Right lobe of liver (tissue), 6 donors: ENCODE measurements at regions not wholly inside any gene's neighbourhood (a gene's known extent, or its start where the extent isn't known, plus 50 kb on each side); places are given as distances from the start of the nearest gene placed in this dataset.

Experiments used
- ATAC-seq, 4 donors: fragments of 200-7000 bp; cut with Tn5 transposase; one replicate each; pipeline ENCODE4 v1.9.1; 2020; ENCODE audit warnings: mild to moderate bottlenecking in 4 of 4, moderate library complexity in 4 of 4
- DNase-seq, 3 donors: peaks; one replicate each; pipeline ENCODE4 v3.0.0-alpha.2; 2020
- H3K27ac ChIP-seq, 3 donors: fragments of 200-600 bp; one replicate each; pipeline ENCODE4 v1.8.0; 2022
- H3K27me3 ChIP-seq, 2 donors: fragments of 200-600 bp; one replicate each; pipeline ENCODE4 v1.8.0; 2022
- H3K36me3 ChIP-seq, 4 donors: fragments of 200-600 bp; sonication (generic) in 1 of 4; one replicate each; pipeline versions ENCODE4 v1.5.1 to v1.8.0; 2017 to 2022; ENCODE audit warnings: control low read depth in 1 of 4
- H3K4me1 ChIP-seq, 4 donors: fragments of 200-600 bp; sonication (generic) in 1 of 4; one replicate each; pipeline versions ENCODE4 v1.5.1 to v1.8.0; 2017 to 2022; ENCODE audit warnings: control low read depth in 1 of 4
- H3K4me3 ChIP-seq, 3 donors: fragments of 200-600 bp; one replicate each; pipeline ENCODE4 v1.8.0; 2022
- H3K9me3 ChIP-seq, 4 donors: fragments of 200-600 bp; sonication (generic) in 1 of 4; one replicate each; pipeline versions ENCODE4 v1.5.1 to v1.8.0; 2017 to 2022; ENCODE audit warnings: control low read depth in 1 of 4
- POLR2A ChIP-seq: fragments of 450-650 bp; IDR thresholded peaks from one replicate; pipeline ENCODE4 v1.6.1; 2017; ENCODE audit warnings: antibody characterized with exemption, mild to moderate bottlenecking
- WGBS: methylation state at CpG from one replicate; pipeline ENCODE4 v1.1.6; 2018; ENCODE audit warnings: low coverage, low lambda C conversion rate; ENCODE audit not compliant: insufficient coverage; ENCODE audit errors: missing lambda C conversion rate; 5-methylcytosine and 5-hydroxymethylcytosine counted together
- intact Hi-C, 2 donors: fragments of 100-400 bp; cut with DNase I; formaldehyde crosslinking; loops; one replicate each; pipeline versions ENCODE4 v1.11.2 to v1.14.1; 2022
- TF ChIP-seq, protein P1 (sequence below), 4 donors: fragments of 200-600 bp in 3 of 4; fragments of 450-650 bp in 1 of 4; IDR thresholded peaks; one replicate each; pipeline versions ENCODE4 v1.5.1 to v1.8.0; 2016 to 2022; ENCODE audit warnings: antibody characterized with exemption in 4 of 4, mild to moderate bottlenecking in 2 of 4
- donor health status: DM: no; HTN: yes; CAD: no.
- donor health status: DM: no; HTN: no; CAD: no.
- donor health status: DM: no; HTN: no; CAD: no.
- donor health status: DM: no; HTN: yes; CAD: no.
- donor health status: DM: no; HTN: yes; CAD: no.

DNA sequence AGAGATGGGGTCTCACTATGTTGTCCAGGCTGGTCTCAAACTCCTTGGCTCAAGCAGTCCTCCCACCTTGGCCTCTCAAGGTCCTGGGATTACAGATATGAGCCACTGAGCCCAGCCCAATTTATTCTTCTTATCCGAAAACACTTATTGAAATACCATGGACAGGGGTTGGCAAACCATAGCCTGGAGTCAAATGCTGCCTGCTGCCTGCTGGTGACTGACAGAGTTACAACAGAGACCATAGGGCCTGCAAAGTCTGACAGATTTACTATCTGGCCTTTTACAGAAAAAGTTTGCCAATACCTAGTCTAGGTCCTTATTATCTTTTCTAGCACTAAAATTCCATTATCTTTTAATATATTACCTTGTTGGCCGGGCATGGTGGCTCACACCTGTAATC, 87.1 kb upstream of the ZNF281 start:
- no peaks in the 10 kb centered on the region for H3K9me3 ChIP-seq
- 89% methylated on average over 2 of the region's 2 CpGs for WGBS
- no peak overlapping the region for H3K27ac ChIP-seq
- ATAC-seq = no peak
- no peaks in the 10 kb centered on the region for H3K4me1 ChIP-seq
- no peaks in the 10 kb centered on the region for H3K27me3 ChIP-seq
- intact Hi-C loops = no loop called here
- no peak for DNase-seq
- H3K36me3 ChIP-seq = no peaks in the 10 kb centered on the region
- H3K4me3 ChIP-seq = no peak overlapping the region
- no peak for TF ChIP-seq POLR2A
- TF ChIP-seq, protein P1, sequence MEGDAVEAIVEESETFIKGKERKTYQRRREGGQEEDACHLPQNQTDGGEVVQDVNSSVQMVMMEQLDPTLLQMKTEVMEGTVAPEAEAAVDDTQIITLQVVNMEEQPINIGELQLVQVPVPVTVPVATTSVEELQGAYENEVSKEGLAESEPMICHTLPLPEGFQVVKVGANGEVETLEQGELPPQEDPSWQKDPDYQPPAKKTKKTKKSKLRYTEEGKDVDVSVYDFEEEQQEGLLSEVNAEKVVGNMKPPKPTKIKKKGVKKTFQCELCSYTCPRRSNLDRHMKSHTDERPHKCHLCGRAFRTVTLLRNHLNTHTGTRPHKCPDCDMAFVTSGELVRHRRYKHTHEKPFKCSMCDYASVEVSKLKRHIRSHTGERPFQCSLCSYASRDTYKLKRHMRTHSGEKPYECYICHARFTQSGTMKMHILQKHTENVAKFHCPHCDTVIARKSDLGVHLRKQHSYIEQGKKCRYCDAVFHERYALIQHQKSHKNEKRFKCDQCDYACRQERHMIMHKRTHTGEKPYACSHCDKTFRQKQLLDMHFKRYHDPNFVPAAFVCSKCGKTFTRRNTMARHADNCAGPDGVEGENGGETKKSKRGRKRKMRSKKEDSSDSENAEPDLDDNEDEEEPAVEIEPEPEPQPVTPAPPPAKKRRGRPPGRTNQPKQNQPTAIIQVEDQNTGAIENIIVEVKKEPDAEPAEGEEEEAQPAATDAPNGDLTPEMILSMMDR (IDR thresholded peaks at IDR 0.05) = no peak

DNA sequence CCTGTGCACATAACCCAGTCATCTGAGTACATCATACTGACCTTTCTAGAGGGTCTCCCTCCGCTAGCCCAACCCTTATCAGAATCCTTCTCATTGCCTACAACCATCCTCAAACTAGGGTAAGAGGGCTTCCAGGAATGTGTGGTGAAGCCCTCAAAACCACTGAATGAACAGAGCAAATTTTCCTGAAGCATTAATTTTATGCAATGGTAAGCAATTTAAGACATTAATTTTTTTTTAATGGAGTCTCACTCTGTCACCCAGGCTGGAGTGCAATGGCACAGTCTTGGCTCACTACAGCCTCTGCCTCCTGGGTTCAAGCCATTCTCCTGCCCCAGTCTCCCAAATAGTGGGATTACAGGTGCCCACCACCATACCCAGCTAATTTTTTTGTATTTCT, 86.1 kb upstream of the ZNF281 start:
- intact Hi-C loops = no loop called here
- no peaks in the 10 kb centered on the region for H3K9me3 ChIP-seq
- no peaks in the 10 kb centered on the region for H3K36me3 ChIP-seq
- TF ChIP-seq POLR2A = no peak
- TF ChIP-seq, protein P1 (IDR thresholded peaks at IDR 0.05) = no peak
- no peaks in the 10 kb centered on the region for H3K27me3 ChIP-seq
- H3K4me3 ChIP-seq = no peak overlapping the region
- no peak for DNase-seq
- H3K27ac ChIP-seq = no peak overlapping the region
- no peak for ATAC-seq
- no peaks in the 10 kb centered on the region for H3K4me1 ChIP-seq
- WGBS = 90% methylated on average over 1 of the region's 1 CpG

DNA sequence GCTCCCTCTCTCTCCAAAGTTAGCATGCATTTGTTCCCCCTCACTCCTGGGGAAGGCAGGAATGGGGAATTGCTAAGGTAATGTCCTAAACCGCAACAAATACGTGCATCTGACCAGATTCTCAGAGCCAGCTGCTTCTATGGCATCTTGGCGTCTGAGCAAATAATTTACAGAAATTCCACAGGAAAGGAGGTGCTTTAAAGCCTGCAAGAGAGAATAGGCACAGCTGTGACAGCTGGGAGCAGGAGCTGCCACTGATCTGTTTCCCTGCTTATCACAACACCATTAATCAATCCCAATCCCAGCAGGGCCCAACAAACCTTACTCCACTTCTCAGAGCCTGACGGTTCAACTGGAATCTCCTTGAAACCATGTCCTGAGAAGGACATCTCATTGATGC, 83.5 kb upstream of the ZNF281 start:
- DNase-seq (no peak), ATAC-seq (no peak)
- intact Hi-C loops = no loop called here
- Histone ChIP-seq H3K9me3 (no peaks in the 10 kb centered on the region), H3K4me1 (peaks cover 0 to 3% (median 0%) of the 10 kb centered on the region in 4 donors), H3K36me3 (no peaks in the 10 kb centered on the region), H3K27ac (no peak overlapping the region), H3K4me3 (no peak overlapping the region), H3K27me3 (no peaks in the 10 kb centered on the region)
- 81% methylated on average over 4 of the region's 4 CpGs for WGBS
- TF ChIP-seq POLR2A = no peak
- TF ChIP-seq, protein P1 (IDR thresholded peaks at IDR 0.05) = no peak

DNA sequence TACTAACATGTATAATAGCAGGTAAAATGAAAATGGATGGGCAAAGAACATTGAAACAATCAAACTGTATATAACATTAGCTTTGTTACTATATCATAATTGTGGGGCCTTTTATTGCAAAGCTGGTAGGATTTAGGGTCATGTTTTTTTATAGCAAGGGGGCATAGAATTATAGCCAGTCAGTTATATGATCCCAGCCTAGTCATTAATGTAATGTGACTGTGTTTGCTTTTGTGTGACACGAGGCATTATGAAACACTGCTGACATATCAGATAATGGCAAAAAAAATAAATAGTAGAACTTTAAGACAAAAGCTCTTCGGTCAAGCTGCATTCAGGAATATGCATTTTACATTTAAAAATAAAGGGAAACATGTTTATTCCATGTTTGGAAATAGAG, 81.3 kb upstream of the ZNF281 start:
- Histone ChIP-seq H3K36me3 (no peaks in the 10 kb centered on the region), H3K4me1 (peaks cover 0 to 6% (median 0%) of the 10 kb centered on the region in 4 donors), H3K4me3 (no peak overlapping the region), H3K27me3 (no peaks in the 10 kb centered on the region), H3K9me3 (no peaks in the 10 kb centered on the region), H3K27ac (no peak overlapping the region)
- TF ChIP-seq, protein P1 (IDR thresholded peaks at IDR 0.05) = no peak
- TF ChIP-seq POLR2A = no peak
- 19% methylated on average over 2 of the region's 2 CpGs for WGBS
- ATAC-seq (peak in 3 of 4 donors; percentile 27 to 35 (median 33)), DNase-seq (no peak)
- intact Hi-C loops = no loop called here

DNA sequence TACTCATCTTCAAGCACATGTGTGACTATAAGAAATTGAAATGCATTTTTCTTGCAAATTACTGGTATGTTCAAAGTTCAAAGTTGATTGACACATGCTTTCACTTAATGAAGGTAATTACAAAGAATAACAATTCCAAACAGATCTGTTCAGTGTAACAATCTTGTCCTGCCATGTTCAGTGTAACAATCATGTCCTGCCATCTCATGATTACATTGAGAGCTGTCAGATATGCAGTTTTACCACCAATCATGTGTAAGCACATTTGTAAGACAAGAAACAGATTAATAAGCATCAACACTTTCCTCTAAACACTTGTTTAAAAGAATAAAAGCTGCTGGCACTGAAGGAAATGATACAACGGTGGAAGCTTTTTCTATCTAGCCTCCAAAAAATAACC, 80.3 kb upstream of the ZNF281 start:
- TF ChIP-seq, protein P1 (IDR thresholded peaks at IDR 0.05) = no peak
- TF ChIP-seq POLR2A = no peak
- Histone ChIP-seq H3K27me3 (no peaks in the 10 kb centered on the region), H3K9me3 (no peaks in the 10 kb centered on the region), H3K4me3 (no peak overlapping the region), H3K36me3 (no peaks in the 10 kb centered on the region), H3K27ac (no peak overlapping the region), H3K4me1 (peaks cover 0 to 6% (median 0%) of the 10 kb centered on the region in 4 donors)
- intact Hi-C loops = no loop called here
- WGBS = 43% methylated on average over 1 of the region's 1 CpG
- no peak for DNase-seq
- no peak for ATAC-seq
